ENCODE measurements at regions not wholly inside any gene's neighbourhood (a gene's known extent, or its start where the extent isn't known, plus 50 kb on each side); places are given as distances from the start of the nearest gene placed in this dataset.

- TF ChIP-seq CTCF (IDR thresholded peaks at IDR 0.05; ENCODE audit: poor library complexity, severe bottlenecking) (no peak), RAD21 (conservative IDR thresholded peaks at IDR 0.05) (no peak)
Measured at GRCh38 chr3:70808881-70809280, 496.4 kb upstream of the MDFIC2 start.

All from neural cell (in vitro differentiated cells).